Left ventricle myocardium superior (tissue), 1 donor: ENCODE measurements at regions not wholly inside any gene's neighbourhood (a gene's known extent, or its start where the extent isn't known, plus 50 kb on each side); places are given as distances from the start of the nearest gene placed in this dataset.
A peak's percentile ranks its signal among the peaks of the same experiment; 100 is the strongest.

ENCODE experiments used
- ATAC-seq: fragments of 200-7000 bp; cut with Tn5 transposase; one replicate; pipeline ENCODE4 v1.9.1; 2020; ENCODE audit warnings: mild to moderate bottlenecking, moderate library complexity
- DNase-seq: peaks from one replicate; pipeline ENCODE4 v3.0.0-alpha.2; 2020
- intact Hi-C: fragments of 100-400 bp; cut with micrococcal nuclease; formaldehyde crosslinking; loops from one replicate; pipeline ENCODE4 v1.11.0; 2022
- donor health status: DM: no; HTN: yes; CAD: no; lungs with severe emphysema.

DNA sequence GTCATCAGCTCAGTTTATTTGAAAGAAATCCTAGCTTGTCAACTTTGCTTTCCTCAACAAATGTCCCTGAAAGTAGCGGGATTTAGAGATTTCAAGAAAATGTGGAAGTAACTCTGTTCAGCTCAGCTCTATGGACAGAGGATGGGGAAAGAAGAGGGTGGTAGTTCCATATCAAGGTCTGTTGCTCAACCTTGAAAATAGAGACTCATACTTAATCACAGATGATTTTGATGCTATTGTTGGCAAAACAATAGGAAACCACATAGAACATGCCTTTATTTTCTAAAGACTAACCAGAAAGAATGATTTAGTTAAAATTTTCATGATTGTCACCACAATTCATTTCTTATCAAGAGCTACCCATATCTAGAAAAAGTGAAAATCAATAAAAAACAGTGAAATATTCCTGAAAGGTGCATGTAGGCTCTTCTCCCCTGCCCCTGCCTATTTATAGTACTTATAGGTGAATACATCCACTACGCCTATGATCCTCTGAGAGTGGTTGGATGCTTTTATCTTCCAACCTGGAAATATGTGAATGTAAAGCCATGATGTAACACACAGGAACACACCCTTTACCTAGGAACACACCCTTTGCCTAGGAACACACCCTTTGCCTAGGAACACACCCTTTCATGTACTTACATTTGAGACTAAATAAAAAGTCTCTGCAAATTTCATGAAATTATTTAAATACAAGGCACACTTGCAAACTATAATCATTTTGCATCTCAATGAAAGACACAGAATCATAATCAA is 65.8 kb downstream of the ETAA1 start:
- intact Hi-C loops: no loop called here
- DNase-seq (no peak), ATAC-seq (no peak)

DNA sequence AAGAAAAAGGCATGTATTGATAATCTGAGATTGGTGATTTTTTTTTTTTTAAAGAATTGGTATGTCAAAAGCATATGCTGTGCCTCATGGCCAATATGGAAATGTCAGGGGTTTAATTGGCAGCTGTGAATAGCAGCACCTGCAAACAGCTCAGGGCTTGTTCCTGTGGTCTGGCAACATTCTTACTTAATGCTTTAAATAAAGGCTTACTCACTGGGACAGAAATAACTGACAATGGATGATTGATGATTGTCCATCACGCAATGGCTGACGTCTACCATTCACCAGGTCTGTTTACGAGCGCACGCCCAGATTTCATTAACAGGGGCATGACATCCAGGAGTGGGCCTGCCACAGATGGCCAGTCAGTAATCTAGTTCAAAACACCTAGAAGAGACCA is 66.7 kb downstream of the ETAA1 start:
- ATAC-seq (no peak), DNase-seq (no peak)
- intact Hi-C loops: no loop called here

- ATAC-seq (no peak), DNase-seq (no peak)
- intact Hi-C loops: no loop called here
These were observed 68.5 kb downstream of the ETAA1 start for GRCh38 chr2:67465623-67466022.

GRCh38 chr2:67466734-67467133 is 69.6 kb downstream of the ETAA1 start:
- DNase-seq: no peak
- intact Hi-C loops: no loop called here
- no peak for ATAC-seq

- no peak for DNase-seq
- no peak for ATAC-seq
- intact Hi-C loops: no loop called here
These were observed 74.5 kb downstream of the ETAA1 start for GRCh38 chr2:67471681-67472080.

- peak; percentile 68 for ATAC-seq
- intact Hi-C loops: no loop called here
These were observed 80.0 kb downstream of the ETAA1 start for GRCh38 chr2:67476809-67477790.

GRCh38 chr2:67479261-67479660 is 82.1 kb downstream of the ETAA1 start:
- DNase-seq: no peak
- intact Hi-C loops: no loop called here
- ATAC-seq: no peak

More at GRCh38 chr2:67476809-67477790, 80.0 kb downstream of the ETAA1 start:
- DNase-seq: peak; percentile 30

GRCh38 chr2:67485431-67485830 is 88.3 kb downstream of the ETAA1 start:
- intact Hi-C loops: no loop called here
- DNase-seq (no peak), ATAC-seq (no peak)

DNA sequence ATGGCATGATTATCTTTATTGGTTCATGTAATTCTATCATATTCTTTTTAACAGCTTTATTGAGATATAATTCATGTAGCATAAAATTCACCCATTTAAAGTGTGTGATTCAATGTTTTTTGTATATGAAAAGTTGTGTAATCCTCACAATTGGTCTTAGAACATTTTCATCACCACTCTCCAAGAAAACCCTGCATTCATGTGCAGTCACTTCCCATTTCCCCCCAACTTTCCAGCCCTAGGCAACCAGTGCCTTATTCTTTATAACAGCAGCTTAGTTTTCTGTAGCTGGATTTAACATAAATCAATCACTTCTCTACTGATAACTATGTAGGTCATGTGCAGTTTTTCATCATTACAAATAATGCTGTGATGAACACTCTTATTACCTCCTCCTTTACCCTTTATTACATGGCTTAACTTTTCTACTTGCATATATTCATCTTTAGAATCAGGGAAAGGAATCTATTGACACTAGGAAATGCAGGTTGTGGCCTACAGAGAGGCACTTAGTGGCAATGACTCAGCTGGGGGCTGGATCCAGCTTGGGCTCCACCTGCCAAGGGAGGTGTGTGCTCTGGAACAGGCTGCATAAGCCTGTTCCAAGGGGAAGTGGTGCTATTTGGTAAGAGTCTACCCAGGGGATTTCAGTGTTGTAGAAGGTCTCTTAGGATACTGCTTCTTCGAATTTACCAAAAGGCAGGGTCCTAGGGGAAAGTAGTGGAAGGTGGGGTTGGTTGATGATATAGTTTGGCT is 89.1 kb downstream of the ETAA1 start:
- intact Hi-C loops: no loop called here
- DNase-seq (peak; percentile 49), ATAC-seq (peak; percentile 98)

- ATAC-seq (peak; percentile 79), DNase-seq (peak; percentile 48)
- intact Hi-C loops: no loop called here
These were observed 90.9 kb downstream of the ETAA1 start for GRCh38 chr2:67487993-67488392.

GRCh38 chr2:67489396-67489795 is 92.3 kb downstream of the ETAA1 start:
- ATAC-seq (no peak), DNase-seq (no peak)
- intact Hi-C loops: no loop called here

- no peak for DNase-seq
- no peak for ATAC-seq
- intact Hi-C loops: no loop called here
These were observed 101.8 kb downstream of the ETAA1 start for GRCh38 chr2:67498931-67499330.

GRCh38 chr2:67499989-67500388 is 102.9 kb downstream of the ETAA1 start:
- intact Hi-C loops: no loop called here
- ATAC-seq (no peak), DNase-seq (no peak)

- ATAC-seq: no peak
- intact Hi-C loops: no loop called here
- no peak for DNase-seq
These were observed 103.4 kb downstream of the ETAA1 start for GRCh38 chr2:67500541-67500940.

- DNase-seq (no peak), ATAC-seq (no peak)
- intact Hi-C loops: no loop called here
These were observed 105.4 kb downstream of the ETAA1 start for GRCh38 chr2:67502346-67503065.

DNA sequence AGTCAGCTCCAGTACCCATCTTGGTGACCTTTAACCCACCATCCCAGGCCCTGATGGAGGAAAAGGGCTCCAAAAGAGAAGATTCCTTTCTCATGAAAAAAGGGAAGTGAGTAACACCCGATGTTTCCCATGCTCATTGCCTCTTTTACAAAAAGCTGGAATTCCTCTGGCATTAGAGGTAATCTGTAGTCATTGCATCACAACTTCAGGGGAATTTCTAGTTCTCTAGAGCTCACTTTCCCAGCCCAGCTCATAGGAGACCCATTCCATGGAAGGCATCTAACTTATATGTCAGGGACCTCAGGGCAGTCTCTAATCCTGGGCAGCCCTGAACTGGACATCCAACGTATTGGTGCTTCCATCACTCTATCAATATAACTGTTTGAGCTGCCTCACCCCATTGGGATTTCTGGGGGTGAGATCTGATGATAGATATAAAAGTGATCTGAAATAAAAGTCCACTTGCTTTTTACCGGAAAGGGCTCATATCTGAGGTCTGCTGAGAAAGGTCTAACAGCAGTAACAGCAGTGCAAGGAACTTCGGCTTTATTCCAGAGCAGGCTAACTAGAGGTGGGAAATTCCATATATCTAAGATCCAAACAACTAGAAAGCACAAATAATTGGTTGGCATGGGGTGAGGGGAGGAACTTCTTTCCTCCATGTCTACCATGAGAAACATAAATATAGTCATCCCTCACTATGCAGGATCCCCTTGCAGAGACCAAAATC is 106.1 kb downstream of the ETAA1 start:
- ATAC-seq (no peak), DNase-seq (no peak)
- intact Hi-C loops: no loop called here

- intact Hi-C loops: no loop called here
- DNase-seq: no peak
- ATAC-seq: no peak
These were observed 113.6 kb downstream of the ETAA1 start for GRCh38 chr2:67510745-67511144.

DNA sequence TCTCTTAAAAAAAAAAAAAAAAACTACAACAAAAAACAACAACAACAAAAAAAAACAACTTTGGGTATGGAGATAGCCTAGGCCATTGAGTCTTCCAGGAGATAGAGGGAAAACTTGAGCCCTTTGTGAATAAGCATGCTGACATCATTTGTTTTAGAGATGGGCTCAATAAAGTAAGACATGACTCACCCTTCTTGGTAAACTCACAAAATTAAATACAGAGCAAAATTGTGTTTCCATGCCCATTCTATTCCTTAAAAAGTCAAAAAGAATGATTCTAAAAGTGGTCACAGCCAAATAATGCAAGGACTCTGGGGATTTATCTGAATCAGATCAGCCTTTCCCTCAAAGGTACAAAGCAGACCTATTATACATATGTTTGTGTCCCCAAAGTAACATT is 117.4 kb downstream of the ETAA1 start:
- intact Hi-C loops: no loop called here
- no peak for DNase-seq
- no peak for ATAC-seq
